HepG2 (cell line): ENCODE measurements at regions not wholly inside any gene's neighbourhood (a gene's known extent, or its start where the extent isn't known, plus 50 kb on each side); places are given as distances from the start of the nearest gene placed in this dataset.

ENCODE experiments used
- ATAC-seq: fragments of 200-7000 bp; cut with Tn5 transposase; 3 replicates; pipeline ENCODE4 v1.9.1; 2020; ENCODE audit warnings: mild to moderate bottlenecking, moderate library complexity
- BruUV-seq: library from RNA; stranded (reverse); fragments of 400-500 nt; replicated peaks from 2 replicates; lab custom pipeline; 2021; lab: Mats Ljungman, UMichigan
- CTCF ChIA-PET: fragments of 300-600 bp; formaldehyde crosslinking; extraction: SDS; loops from one replicate; lab custom pipeline; 2021; ENCODE audit warnings: low total read pairs, inconsistent platforms, low intra/inter-chr PET ratio; lab: Yijun Ruan, JAX
- POLR2A ChIA-PET: fragments of 350-600 bp; sonication (Branson Sonifier 250); formaldehyde crosslinking; loops from one replicate; lab custom pipeline; 2020; ENCODE audit warnings: antibody characterized with exemption, inconsistent platforms; lab: Yijun Ruan, JAX
- DNase-seq: peaks from one replicate; pipeline ENCODE4 v3.0.0-alpha.2; 2015; ENCODE audit warnings: low spot score
- FAIRE-seq: peaks from 3 replicates; lab custom pipeline; 2011; peaks lifted over from hg19 to GRCh38; lab: Jason Lieb, UNC
- H2AFZ ChIP-seq: one replicate; pipeline ENCODE4 v1.6.1; 2011; ENCODE audit warnings: low read length, inconsistent platforms
- H3K27ac ChIP-seq: fragments of 300-600 bp; 3 replicates; pipeline ENCODE4 v1.8.0; 2011; ENCODE audit warnings: mixed run types, mild to moderate bottlenecking, mixed read lengths, low read length, inconsistent platforms; ENCODE audit not compliant: insufficient read depth; ENCODE audit errors: extremely low read length
- H3K27me3 ChIP-seq, 2 experiments: fragments of 200-600 bp in 1 of 2; 2 replicates in 1 of 2; 3 replicates in 1 of 2; pipeline versions ENCODE4 v1.6.0 to v1.8.0; 2011; ENCODE audit warnings: low read length in 2 of 2, mild to moderate bottlenecking in 2 of 2, moderate library complexity in 2 of 2, inconsistent platforms in 1 of 2; ENCODE audit not compliant: insufficient read depth in 2 of 2, control insufficient read depth in 1 of 2
- H3K36me3 ChIP-seq, 2 experiments: fragments of 200-600 bp in 1 of 2; replicated peaks in 1 of 2; 2 replicates in 1 of 2; 3 replicates in 1 of 2; pipeline versions ENCODE4 v1.5.1 to v1.8.0; 2011; ENCODE audit warnings: low read length in 2 of 2, inconsistent platforms in 1 of 2; ENCODE audit not compliant: insufficient read depth in 2 of 2, control insufficient read depth in 1 of 2
- H3K4me1 ChIP-seq: 2 replicates; pipeline ENCODE4 v1.5.1; 2012; ENCODE audit warnings: low read length, inconsistent platforms; ENCODE audit not compliant: insufficient read depth
- H3K4me2 ChIP-seq: 2 replicates; pipeline ENCODE4 v1.6.0; 2011; ENCODE audit warnings: low read depth, low read length, inconsistent platforms
- H3K4me3 ChIP-seq, 3 experiments: fragments of 200-600 bp in 1 of 3; sonication (generic), shearing (Covaris generic) in 1 of 3; replicated peaks in 1 of 3; 2 replicates each; pipeline ENCODE4 v1.5.1; 2011 to 2016; ENCODE audit warnings: low read length in 3 of 3, inconsistent platforms in 2 of 3, low read depth in 2 of 3, mild to moderate bottlenecking in 2 of 3, control low read depth in 1 of 3, mixed read lengths in 1 of 3; ENCODE audit not compliant: insufficient read depth in 1 of 3
- H3K79me2 ChIP-seq: one replicate; pipeline ENCODE4 v1.6.1; 2011; ENCODE audit warnings: low read length, inconsistent platforms; ENCODE audit not compliant: insufficient read depth
- H3K9ac ChIP-seq: 2 replicates; pipeline ENCODE4 v1.6.0; 2011; ENCODE audit warnings: mild to moderate bottlenecking, low read depth, low read length, inconsistent platforms; ENCODE audit not compliant: insufficient read depth
- H3K9me3 ChIP-seq: 2 replicates; pipeline ENCODE4 v1.5.1; 2012; ENCODE audit warnings: mild to moderate bottlenecking, low read length
- H4K20me1 ChIP-seq: 2 replicates; pipeline ENCODE4 v1.6.0; 2011; ENCODE audit warnings: inconsistent platforms, mild to moderate bottlenecking, low read length, moderate library complexity; ENCODE audit not compliant: insufficient read depth
- ATF6 ChIP-seq: sonication (generic); formaldehyde crosslinking; conservative IDR thresholded peaks from 2 replicates; pipeline ENCODE4 v1.4.0; 2020; ENCODE audit warnings: missing genetic modification reagents
- FOXP4 ChIP-seq: sonication (generic); formaldehyde crosslinking; IDR thresholded peaks from 2 replicates; pipeline ENCODE4 v1.4.0; 2020; ENCODE audit warnings: missing genetic modification reagents
- MIXL1 ChIP-seq: IDR thresholded peaks from 2 replicates; pipeline ENCODE4 v1.6.1; 2016
- PCBP1 ChIP-seq: fragments of 200-400 bp; formaldehyde crosslinking; IDR thresholded peaks from 2 replicates; pipeline ENCODE4 v1.6.1; 2017; ENCODE audit warnings: mild to moderate bottlenecking, low read depth, low read length, borderline replicate concordance
- ZNF382 ChIP-seq: sonication (generic); formaldehyde crosslinking; IDR thresholded peaks from 2 replicates; pipeline ENCODE4 v1.5.0; 2020; ENCODE audit warnings: missing genetic modification reagents, mild to moderate bottlenecking, borderline replicate concordance
- ZNF574 ChIP-seq: sonication (generic); formaldehyde crosslinking; IDR thresholded peaks from 2 replicates; pipeline ENCODE4 v1.4.0; 2020; ENCODE audit warnings: missing genetic modification reagents
- ZZZ3 ChIP-seq: sonication (generic); formaldehyde crosslinking; IDR thresholded peaks from 2 replicates; pipeline ENCODE4 v1.4.0; 2020; ENCODE audit warnings: missing genetic modification reagents, mild to moderate bottlenecking, borderline replicate concordance
- WGBS: methylation state at CpG from one replicate; pipeline ENCODE4 v1.1.6; 2017; ENCODE audit warnings: low lambda C conversion rate; 5-methylcytosine and 5-hydroxymethylcytosine counted together
- in situ Hi-C: cut with HindIII; loops from 2 replicates; pipeline ENCODE4 v1.10.0; 2017; ENCODE audit warnings: low pct_unique_long_range_greater_than_20kb; ENCODE audit not compliant: extremely low pct_ligation_motif_present
- intact Hi-C: fragments of 100-400 bp; cut with micrococcal nuclease; formaldehyde crosslinking; loops from one replicate; pipeline ENCODE4 v1.10.0; 2022; ENCODE audit not compliant: unreplicated experiment
- TF ChIP-seq, protein P1 (sequence below): sonication (generic); formaldehyde crosslinking; IDR thresholded peaks from 2 replicates; pipeline ENCODE4 v1.4.0; 2020; ENCODE audit warnings: missing genetic modification reagents

DNA sequence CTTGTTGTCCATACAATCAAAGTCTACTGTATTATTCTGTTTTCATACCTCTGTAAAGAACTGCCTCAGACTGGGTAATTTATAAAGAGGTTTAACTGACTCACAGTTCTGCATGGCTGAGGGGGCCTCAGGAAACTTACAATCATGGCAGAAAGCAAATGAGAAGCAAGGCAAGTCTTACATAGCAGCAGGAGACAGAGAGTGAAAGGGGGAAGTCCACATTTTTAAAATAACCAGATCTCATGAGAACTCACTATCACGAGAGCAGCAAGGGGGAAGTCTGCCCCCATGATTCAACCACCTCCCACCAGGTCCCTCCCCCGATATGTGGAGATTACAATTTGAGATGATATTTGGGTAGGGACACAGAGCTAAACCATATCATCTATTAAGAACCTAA lies 724.6 kb upstream of the CBLB start:
- H3K9ac ChIP-seq = no peak overlapping the region
- DNase-seq (no peak), FAIRE-seq (no peak), ATAC-seq (no peak)
- BruUV-seq = no TSS peak
- no peaks in the 10 kb centered on the region for H3K36me3 ChIP-seq
- intact Hi-C loops (no loop called here), in situ Hi-C loops (no loop called here)
- ChIA-PET CTCF (no interaction called here), POLR2A (no interaction called here)
- no peak overlapping the region for H3K4me3 ChIP-seq
- H3K9me3 ChIP-seq = no peaks in the 10 kb centered on the region
- H3K27ac ChIP-seq = no peak overlapping the region
- TF ChIP-seq ZNF382 (no peak), ATF6 (no peak), MIXL1 (CRISPR knock-in tag) (no peak), FOXP4 (CRISPR knock-in tag) (no peak), ZNF574 (no peak), PCBP1 (no peak), ZZZ3 (no peak)
- TF ChIP-seq, protein P1, sequence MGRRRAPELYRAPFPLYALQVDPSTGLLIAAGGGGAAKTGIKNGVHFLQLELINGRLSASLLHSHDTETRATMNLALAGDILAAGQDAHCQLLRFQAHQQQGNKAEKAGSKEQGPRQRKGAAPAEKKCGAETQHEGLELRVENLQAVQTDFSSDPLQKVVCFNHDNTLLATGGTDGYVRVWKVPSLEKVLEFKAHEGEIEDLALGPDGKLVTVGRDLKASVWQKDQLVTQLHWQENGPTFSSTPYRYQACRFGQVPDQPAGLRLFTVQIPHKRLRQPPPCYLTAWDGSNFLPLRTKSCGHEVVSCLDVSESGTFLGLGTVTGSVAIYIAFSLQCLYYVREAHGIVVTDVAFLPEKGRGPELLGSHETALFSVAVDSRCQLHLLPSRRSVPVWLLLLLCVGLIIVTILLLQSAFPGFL (CRISPR knock-in tag) = no peak
- H2AFZ ChIP-seq = no peak overlapping the region
- H3K79me2 ChIP-seq = no peaks in the 10 kb centered on the region
- 0% methylated on average over 2 of the region's 2 CpGs for WGBS
- no peaks in the 10 kb centered on the region for H3K27me3 ChIP-seq
- no peaks in the 10 kb centered on the region for H3K4me1 ChIP-seq
- H3K4me2 ChIP-seq = no peak overlapping the region
- H4K20me1 ChIP-seq = no peaks in the 10 kb centered on the region
